GM23248 (cell line): ENCODE measurements at regions not wholly inside any gene's neighbourhood (a gene's known extent, or its start where the extent isn't known, plus 50 kb on each side); places are given as distances from the start of the nearest gene placed in this dataset.

ENCODE experiments used
- EZH2 ChIP-seq: fragments of 200-600 bp; sonication (generic); IDR thresholded peaks from 2 replicates; pipeline ENCODE4 v1.6.1; 2018; ENCODE audit warnings: antibody characterized with exemption, mild to moderate bottlenecking; ENCODE audit not compliant: insufficient read depth, poor library complexity, severe bottlenecking
- EZH2phosphoT487 ChIP-seq: fragments of 200-600 bp; sonication (generic); IDR thresholded peaks from 2 replicates; pipeline ENCODE4 v1.6.1; 2018; ENCODE audit warnings: antibody characterized with exemption, moderate library complexity, mild to moderate bottlenecking, low read depth; ENCODE audit not compliant: insufficient read depth

GRCh38 chr3:177606891-177607290 is 409.6 kb upstream of the TBL1XR1 start:
- TF ChIP-seq EZH2phosphoT487 (no peak), EZH2 (no peak)
